ENCODE measurements at regions not wholly inside any gene's neighbourhood (a gene's known extent, or its start where the extent isn't known, plus 50 kb on each side); places are given as distances from the start of the nearest gene placed in this dataset.

DNA sequence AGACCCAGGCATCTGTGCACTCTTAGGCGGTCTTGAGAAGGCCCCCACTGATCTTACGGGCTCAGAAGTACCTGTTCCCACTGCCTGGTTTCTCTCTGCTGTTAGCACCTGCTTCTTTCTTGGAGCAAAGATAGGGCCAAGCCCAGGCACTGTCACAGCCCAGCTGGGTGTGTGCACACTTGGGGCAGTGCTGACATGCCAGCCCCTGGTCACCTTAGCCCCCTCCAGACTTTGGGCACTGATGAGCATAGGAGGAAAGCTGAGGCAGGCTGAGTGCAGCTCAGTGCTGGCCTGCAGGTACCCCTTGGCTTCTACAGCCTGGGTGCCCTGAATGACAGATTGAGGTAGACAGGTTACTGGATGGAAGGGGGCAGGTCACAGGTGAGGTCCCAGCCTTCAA lies 105.7 kb upstream of the AHI1 start:
- Histone ChIP-seq H3K4me3 (ENCODE audit: extremely low read depth in 1 of 4, insufficient read depth in 2 of 4, low read depth in 3 of 4, low read length in 4 of 4) (no peak overlapping the region), H2BK15ac (ENCODE audit: low read length) (no peak overlapping the region), H3K27ac (ENCODE audit: low read depth, low read length) (no peak overlapping the region), H3K18ac (ENCODE audit: extremely low read depth, low read length) (no peak overlapping the region), H3K4ac (replicated peaks; ENCODE audit: insufficient read length, low read depth, low read length) (no peak overlapping the region), H3K79me1 (ENCODE audit: low read depth, low read length) (no peaks in the 10 kb centered on the region), H4K5ac (ENCODE audit: insufficient read length, low read depth, low read length) (no peak overlapping the region), H4K20me1 (replicated peaks in 1 of 2; ENCODE audit: control insufficient read depth in 1 of 2, insufficient read depth in 2 of 2, low read length in 2 of 2) (no peaks in the 10 kb centered on the region), H3K23me2 (ENCODE audit: low read depth, low read length) (no peaks in the 10 kb centered on the region), H3K36me3 (ENCODE audit: control insufficient read depth in 2 of 4, insufficient read depth in 4 of 4, low read length in 3 of 4) (no peaks in the 10 kb centered on the region), H3K56ac (replicated peaks; ENCODE audit: insufficient read length, low read depth, low read length) (no peak overlapping the region), H3K9me3 (ENCODE audit: insufficient read depth in 2 of 2, low read depth in 1 of 2, low read length in 1 of 2) (0 out of 4 replicates have a peak, but pooled peaks cover 0 to 3% of the 10 kb centered on the region in 2 experiments), H3K4me1 (replicated peaks in 1 of 4; ENCODE audit: control insufficient read depth in 3 of 4, insufficient read depth in 4 of 4, low read length in 3 of 4) (no peaks in the 10 kb centered on the region), H3K9ac (replicated peaks in 1 of 4; ENCODE audit: extremely low read depth in 1 of 4, low read depth in 3 of 4, low read length in 3 of 4) (no peak overlapping the region), H2BK5ac (ENCODE audit: low read depth, low read length) (no peak overlapping the region), H4K8ac (ENCODE audit: extremely low read depth, insufficient read depth, low read length) (no peak overlapping the region; the same call in 1 of the 2 replicates), H2BK120ac (replicated peaks; ENCODE audit: low read depth, low read length) (no peak overlapping the region), H3K4me2 (ENCODE audit: insufficient read depth in 1 of 2, low read depth in 2 of 2, low read length in 2 of 2) (no peak overlapping the region), H3K23ac (ENCODE audit: insufficient read length) (no peak overlapping the region), H4K91ac (replicated peaks; ENCODE audit: insufficient read length, low read length) (no peak overlapping the region), H2AK5ac (ENCODE audit: low read depth, low read length) (no peak overlapping the region), H3K27me3 (replicated peaks in 1 of 4; ENCODE audit: control insufficient read depth in 3 of 4, extremely low read depth in 1 of 4, insufficient read depth in 3 of 4, low read length in 3 of 4) (no peaks in the 10 kb centered on the region), H2AFZ (ENCODE audit: low read length) (no peak overlapping the region), H3K79me2 (ENCODE audit: control insufficient read depth in 1 of 2, insufficient read depth in 2 of 2, low read length in 2 of 2) (no peaks in the 10 kb centered on the region), H2BK20ac (ENCODE audit: low read length) (no peak overlapping the region), H2BK12ac (ENCODE audit: low read depth, low read length) (no peak overlapping the region), H3K14ac (ENCODE audit: insufficient read length) (no peak overlapping the region)
- FAIRE-seq (no peak), DNase-seq (ENCODE audit: low read depth in 1 of 2, low spot score in 2 of 2) (no peak)
- ChIA-PET CTCF (ENCODE audit: partially characterized antibody) (interaction anchor here (0.6 to 1.8 kb wide), 4 partner anchors 10 to 306 kb away, joined by 3 to 6 read pairs (median 4); no protein-coding TSS in a partner anchor), POLR2A (ENCODE audit: partially characterized antibody) (no interaction called here)
- 93% methylated on average over 2 of the region's 2 CpGs; no CpG with 5 or more reads in 1 of the 2 experiments for WGBS, 2 experiments (ENCODE audit: extremely low coverage in 1 of 2, insufficient coverage in 1 of 2, insufficient read length in 1 of 2, insufficient replicate concordance in 2 of 2, low coverage in 1 of 2, low lambda C conversion rate in 2 of 2, missing lambda C conversion rate in 1 of 2)
- TF ChIP-seq, protein P1, sequence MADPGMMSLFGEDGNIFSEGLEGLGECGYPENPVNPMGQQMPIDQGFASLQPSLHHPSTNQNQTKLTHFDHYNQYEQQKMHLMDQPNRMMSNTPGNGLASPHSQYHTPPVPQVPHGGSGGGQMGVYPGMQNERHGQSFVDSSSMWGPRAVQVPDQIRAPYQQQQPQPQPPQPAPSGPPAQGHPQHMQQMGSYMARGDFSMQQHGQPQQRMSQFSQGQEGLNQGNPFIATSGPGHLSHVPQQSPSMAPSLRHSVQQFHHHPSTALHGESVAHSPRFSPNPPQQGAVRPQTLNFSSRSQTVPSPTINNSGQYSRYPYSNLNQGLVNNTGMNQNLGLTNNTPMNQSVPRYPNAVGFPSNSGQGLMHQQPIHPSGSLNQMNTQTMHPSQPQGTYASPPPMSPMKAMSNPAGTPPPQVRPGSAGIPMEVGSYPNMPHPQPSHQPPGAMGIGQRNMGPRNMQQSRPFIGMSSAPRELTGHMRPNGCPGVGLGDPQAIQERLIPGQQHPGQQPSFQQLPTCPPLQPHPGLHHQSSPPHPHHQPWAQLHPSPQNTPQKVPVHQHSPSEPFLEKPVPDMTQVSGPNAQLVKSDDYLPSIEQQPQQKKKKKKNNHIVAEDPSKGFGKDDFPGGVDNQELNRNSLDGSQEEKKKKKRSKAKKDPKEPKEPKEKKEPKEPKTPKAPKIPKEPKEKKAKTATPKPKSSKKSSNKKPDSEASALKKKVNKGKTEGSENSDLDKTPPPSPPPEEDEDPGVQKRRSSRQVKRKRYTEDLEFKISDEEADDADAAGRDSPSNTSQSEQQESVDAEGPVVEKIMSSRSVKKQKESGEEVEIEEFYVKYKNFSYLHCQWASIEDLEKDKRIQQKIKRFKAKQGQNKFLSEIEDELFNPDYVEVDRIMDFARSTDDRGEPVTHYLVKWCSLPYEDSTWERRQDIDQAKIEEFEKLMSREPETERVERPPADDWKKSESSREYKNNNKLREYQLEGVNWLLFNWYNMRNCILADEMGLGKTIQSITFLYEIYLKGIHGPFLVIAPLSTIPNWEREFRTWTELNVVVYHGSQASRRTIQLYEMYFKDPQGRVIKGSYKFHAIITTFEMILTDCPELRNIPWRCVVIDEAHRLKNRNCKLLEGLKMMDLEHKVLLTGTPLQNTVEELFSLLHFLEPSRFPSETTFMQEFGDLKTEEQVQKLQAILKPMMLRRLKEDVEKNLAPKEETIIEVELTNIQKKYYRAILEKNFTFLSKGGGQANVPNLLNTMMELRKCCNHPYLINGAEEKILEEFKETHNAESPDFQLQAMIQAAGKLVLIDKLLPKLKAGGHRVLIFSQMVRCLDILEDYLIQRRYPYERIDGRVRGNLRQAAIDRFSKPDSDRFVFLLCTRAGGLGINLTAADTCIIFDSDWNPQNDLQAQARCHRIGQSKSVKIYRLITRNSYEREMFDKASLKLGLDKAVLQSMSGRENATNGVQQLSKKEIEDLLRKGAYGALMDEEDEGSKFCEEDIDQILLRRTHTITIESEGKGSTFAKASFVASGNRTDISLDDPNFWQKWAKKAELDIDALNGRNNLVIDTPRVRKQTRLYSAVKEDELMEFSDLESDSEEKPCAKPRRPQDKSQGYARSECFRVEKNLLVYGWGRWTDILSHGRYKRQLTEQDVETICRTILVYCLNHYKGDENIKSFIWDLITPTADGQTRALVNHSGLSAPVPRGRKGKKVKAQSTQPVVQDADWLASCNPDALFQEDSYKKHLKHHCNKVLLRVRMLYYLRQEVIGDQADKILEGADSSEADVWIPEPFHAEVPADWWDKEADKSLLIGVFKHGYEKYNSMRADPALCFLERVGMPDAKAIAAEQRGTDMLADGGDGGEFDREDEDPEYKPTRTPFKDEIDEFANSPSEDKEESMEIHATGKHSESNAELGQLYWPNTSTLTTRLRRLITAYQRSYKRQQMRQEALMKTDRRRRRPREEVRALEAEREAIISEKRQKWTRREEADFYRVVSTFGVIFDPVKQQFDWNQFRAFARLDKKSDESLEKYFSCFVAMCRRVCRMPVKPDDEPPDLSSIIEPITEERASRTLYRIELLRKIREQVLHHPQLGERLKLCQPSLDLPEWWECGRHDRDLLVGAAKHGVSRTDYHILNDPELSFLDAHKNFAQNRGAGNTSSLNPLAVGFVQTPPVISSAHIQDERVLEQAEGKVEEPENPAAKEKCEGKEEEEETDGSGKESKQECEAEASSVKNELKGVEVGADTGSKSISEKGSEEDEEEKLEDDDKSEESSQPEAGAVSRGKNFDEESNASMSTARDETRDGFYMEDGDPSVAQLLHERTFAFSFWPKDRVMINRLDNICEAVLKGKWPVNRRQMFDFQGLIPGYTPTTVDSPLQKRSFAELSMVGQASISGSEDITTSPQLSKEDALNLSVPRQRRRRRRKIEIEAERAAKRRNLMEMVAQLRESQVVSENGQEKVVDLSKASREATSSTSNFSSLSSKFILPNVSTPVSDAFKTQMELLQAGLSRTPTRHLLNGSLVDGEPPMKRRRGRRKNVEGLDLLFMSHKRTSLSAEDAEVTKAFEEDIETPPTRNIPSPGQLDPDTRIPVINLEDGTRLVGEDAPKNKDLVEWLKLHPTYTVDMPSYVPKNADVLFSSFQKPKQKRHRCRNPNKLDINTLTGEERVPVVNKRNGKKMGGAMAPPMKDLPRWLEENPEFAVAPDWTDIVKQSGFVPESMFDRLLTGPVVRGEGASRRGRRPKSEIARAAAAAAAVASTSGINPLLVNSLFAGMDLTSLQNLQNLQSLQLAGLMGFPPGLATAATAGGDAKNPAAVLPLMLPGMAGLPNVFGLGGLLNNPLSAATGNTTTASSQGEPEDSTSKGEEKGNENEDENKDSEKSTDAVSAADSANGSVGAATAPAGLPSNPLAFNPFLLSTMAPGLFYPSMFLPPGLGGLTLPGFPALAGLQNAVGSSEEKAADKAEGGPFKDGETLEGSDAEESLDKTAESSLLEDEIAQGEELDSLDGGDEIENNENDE (IDR thresholded peaks at IDR 0.05; ENCODE audit: insufficient replicate concordance, low read length): no peak
